ENCODE measurements at regions not wholly inside any gene's neighbourhood (a gene's known extent, or its start where the extent isn't known, plus 50 kb on each side); places are given as distances from the start of the nearest gene placed in this dataset.

DNA sequence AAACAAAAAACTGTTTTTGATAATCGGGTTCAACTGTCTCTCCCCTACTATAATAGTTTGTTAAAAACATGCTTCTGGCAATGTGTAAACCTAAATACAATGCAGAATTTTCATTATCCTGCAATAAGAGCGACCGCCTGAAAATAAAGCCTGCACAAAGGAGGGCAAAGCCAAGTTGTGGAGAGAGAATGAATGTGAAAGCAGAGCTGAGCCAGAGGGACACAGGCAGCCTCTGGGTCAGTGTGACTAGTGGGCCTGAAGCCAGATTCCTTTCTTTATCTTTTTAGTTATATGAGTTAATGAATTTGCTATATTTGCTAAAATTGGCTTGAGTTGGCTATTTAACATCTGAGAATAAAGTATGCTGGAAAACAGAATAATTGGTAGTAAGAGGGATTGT lies 615.2 kb downstream of the PLA2G4A start:
- no peak for ATAC-seq (replicated peaks in 6 of 8)
- H3K4me3 ChIP-seq, result no peak overlapping the region
- no peaks in the 10 kb centered on the region for H3K4me1 ChIP-seq (replicated peaks in 1 of 2)
- WGBS, 10 experiments, result 11 to 88% (median 73%) methylated on average over 1 to 3 of the region's 3 CpGs
- H3K27ac ChIP-seq, result no peak overlapping the region
- in situ Hi-C loops (cut with MboI; ENCODE audit: low pct_unique_long_range_greater_than_20kb in 2 of 9, low sequenced_read_pairs in 9 of 9, unreplicated experiment in 9 of 9), result no loop called here

DNA sequence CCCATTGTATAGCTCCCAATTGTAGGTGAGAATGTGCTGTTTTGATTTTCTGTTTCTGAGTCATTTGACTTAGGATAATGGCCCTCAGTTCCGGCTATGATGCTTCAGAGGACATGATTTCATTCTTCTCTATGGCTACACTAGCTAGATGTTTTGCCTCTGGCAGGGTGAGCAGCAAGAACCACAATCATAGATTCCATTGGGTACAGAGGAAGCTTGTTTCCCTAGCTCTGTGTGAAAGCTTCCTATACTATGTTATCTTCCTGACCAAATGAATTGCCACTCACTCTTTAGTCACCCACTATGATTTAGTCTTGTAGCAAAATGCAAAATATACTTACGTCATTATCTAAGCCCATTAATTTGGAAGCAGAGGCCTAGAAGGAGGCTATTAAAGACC lies 616.3 kb downstream of the PLA2G4A start:
- WGBS, 10 experiments, result 0 to 100% (median 96%) methylated on average over 1 to 2 of the region's 2 CpGs; no CpG with 5 or more reads in 4 of the 10 experiments
- no peak for ATAC-seq (replicated peaks in 6 of 8)

DNA sequence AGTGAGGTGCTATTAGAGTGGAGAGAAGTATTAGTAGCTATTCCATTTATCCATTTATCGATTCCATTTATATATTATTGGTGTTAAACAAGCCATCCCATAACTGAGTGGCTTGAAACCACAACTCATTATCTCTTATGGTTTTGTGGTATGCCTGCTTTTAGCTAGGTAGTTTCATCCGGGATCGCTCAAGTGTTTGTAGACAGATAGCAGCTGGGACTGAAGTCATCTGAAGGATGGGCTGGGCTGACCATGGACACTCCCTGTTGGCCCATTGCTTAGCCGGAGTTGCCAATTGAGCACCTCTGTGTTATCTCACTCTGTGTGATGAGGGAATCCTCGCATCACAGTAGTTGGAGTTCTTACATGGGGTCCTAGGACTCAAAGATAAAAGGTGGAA lies 622.5 kb downstream of the PLA2G4A start:
- no peak for ATAC-seq (replicated peaks in 6 of 8)
- H3K27ac ChIP-seq, result no peak overlapping the region
- in situ Hi-C loops (cut with MboI; ENCODE audit: low pct_unique_long_range_greater_than_20kb in 2 of 9, low sequenced_read_pairs in 9 of 9, unreplicated experiment in 9 of 9), result no loop called here
- WGBS, 10 experiments, result 36 to 100% (median 93%) methylated on average over 1 to 5 of the region's 5 CpGs; no CpG with 5 or more reads in 1 of the 10 experiments
- H3K4me3 ChIP-seq, result no peak overlapping the region
- H3K4me1 ChIP-seq (replicated peaks in 1 of 2), result peaks cover 5 to 10% of the 10 kb centered on the region in 2 donors

More for the DNA sequence above, 616.3 kb downstream of the PLA2G4A start:
- H3K27ac ChIP-seq, result no peak overlapping the region
- no peak overlapping the region for H3K4me3 ChIP-seq
- in situ Hi-C loops (cut with MboI; ENCODE audit: low pct_unique_long_range_greater_than_20kb in 2 of 9, low sequenced_read_pairs in 9 of 9, unreplicated experiment in 9 of 9), result no loop called here
- H3K4me1 ChIP-seq (replicated peaks in 1 of 2), result peaks cover 0 to under 1% of the 10 kb centered on the region in 2 donors

DNA sequence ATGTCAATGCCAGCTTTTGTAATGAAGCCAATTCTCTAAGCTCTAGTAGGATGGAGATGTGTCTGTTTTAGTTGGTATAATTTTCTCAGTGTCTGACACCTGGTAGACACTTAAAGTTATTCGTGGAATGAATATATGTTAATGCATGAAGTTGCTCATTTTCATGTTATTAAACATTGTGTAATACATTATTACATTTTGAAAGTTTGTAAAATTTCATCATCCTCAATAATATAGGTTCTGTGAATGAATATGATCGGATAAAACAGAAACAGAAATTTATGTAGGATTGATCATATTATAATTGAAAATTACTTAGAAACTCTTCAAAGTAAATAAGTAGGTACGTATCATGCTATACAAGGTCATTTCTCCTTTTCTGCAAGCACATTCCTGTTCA lies 625.3 kb downstream of the PLA2G4A start:
- 59 to 100% (median 89%) methylated on average over 2 to 3 of the region's 3 CpGs for WGBS, 10 experiments
- in situ Hi-C loops (cut with MboI; ENCODE audit: low pct_unique_long_range_greater_than_20kb in 2 of 9, low sequenced_read_pairs in 9 of 9, unreplicated experiment in 9 of 9), result no loop called here
- Histone ChIP-seq H3K27ac (no peak overlapping the region), H3K4me1 (replicated peaks in 1 of 2) (peaks cover 9 to 17% of the 10 kb centered on the region in 2 donors), H3K4me3 (no peak overlapping the region)
- no peak for ATAC-seq (replicated peaks in 6 of 8)

DNA sequence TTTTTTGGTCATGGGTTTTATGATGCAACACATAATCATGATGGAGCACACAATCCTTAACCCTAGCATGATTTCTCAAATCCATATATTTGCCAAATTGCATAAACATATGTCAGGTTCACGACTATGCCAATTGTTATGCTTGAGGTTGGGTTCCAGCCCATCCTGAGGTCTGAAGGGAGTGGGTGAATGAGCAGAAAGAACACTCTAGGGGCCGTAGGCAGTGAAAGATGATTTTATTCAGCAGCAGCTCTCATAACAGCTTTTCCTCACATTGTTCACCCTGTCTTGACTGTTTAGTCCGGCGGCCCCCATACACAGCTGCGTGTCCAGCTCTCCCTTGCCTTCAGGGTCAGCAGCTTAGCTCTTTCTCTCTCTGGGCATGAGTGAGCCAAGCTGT lies 627.7 kb downstream of the PLA2G4A start:
- Histone ChIP-seq H3K4me1 (replicated peaks in 1 of 2) (peaks cover 9 to 12% of the 10 kb centered on the region in 2 donors), H3K4me3 (no peak overlapping the region), H3K27ac (no peak overlapping the region)
- ATAC-seq (replicated peaks in 6 of 8), result peak in 4 of 8 experiments; percentile 35 to 72 (median 50)
- in situ Hi-C loops (cut with MboI; ENCODE audit: low pct_unique_long_range_greater_than_20kb in 2 of 9, low sequenced_read_pairs in 9 of 9, unreplicated experiment in 9 of 9), result no loop called here
- 0 to 100% (median 80%) methylated on average over 1 to 5 of the region's 5 CpGs; no CpG with 5 or more reads in 1 of the 10 experiments for WGBS, 10 experiments

DNA sequence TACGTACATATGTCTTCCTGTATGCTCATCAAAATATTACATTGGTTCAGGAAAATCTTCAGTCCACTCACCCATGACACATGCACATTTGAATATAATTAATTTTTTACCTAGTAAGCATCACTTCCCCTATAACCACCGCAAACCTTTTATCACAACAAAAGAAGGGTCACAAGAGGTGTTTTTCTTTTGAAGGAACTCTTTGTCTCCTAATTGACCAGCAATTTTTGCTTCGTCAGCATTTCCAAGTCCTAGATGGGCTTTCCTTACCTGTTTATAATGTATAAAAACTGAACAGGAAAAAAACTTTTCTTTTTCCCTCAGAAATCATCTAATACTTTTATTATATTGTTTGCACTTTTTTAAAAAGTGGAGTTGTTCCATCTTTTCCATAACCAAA lies 631.3 kb downstream of the PLA2G4A start:
- 38 to 79% (median 69%) methylated on average over 2 to 3 of the region's 3 CpGs for WGBS, 10 experiments
- Histone ChIP-seq H3K4me1 (replicated peaks in 1 of 2) (peaks cover 4 to 8% of the 10 kb centered on the region in 2 donors), H3K27ac (no peak overlapping the region), H3K4me3 (no peak overlapping the region)
- in situ Hi-C loops (cut with MboI; ENCODE audit: low pct_unique_long_range_greater_than_20kb in 2 of 9, low sequenced_read_pairs in 9 of 9, unreplicated experiment in 9 of 9), result no loop called here
- no peak for ATAC-seq (replicated peaks in 6 of 8)

DNA sequence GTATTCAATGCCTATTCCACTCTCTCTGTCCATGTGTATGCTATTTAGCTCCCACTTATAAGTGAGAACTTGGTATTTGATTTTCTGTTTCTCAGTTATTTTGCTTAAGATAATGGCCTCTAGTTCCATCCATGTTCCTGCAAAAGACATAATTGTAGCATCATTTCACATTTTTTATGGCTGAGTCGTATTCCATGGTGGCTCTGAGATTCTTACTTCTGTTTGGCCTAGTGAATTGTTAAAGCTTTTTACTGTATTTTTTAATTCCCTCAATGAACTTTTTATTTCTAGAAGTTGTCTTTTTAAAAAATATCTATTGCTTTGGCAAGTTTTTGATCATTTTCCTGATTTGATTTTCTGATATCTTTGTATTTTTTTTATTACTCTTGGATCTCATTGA lies 635.6 kb downstream of the PLA2G4A start:
- WGBS, 10 experiments, result 44 to 100% (median 84%) methylated on average over 1 of the region's 1 CpG

DNA sequence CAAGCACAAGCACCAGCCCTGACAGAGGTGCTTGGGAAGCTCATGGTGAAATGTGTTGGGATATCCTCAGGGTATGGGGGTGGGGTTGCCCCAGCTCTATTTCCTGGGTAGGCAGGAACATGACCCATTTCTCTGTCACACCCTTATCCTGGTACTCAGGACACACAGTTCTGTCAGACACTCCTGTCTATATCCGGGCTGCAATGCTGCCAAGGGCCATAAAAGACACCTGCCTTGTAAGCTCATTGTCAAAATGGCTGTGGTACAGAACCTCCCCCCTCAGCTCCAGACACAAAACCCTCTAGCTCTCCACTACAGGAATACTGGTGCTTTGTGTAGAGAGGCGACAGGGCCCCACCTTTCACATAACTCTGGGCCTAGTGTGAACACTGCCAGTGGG lies 636.7 kb downstream of the PLA2G4A start:
- 0 to 100% (median 0%) methylated on average over 1 of the region's 2 CpGs; no CpG with 5 or more reads in 7 of the 10 experiments for WGBS, 10 experiments
- H3K4me1 ChIP-seq (replicated peaks in 1 of 2), result no peaks in the 10 kb centered on the region
- in situ Hi-C loops (cut with MboI; ENCODE audit: low pct_unique_long_range_greater_than_20kb in 2 of 9, low sequenced_read_pairs in 9 of 9, unreplicated experiment in 9 of 9), result no loop called here
- no peak overlapping the region for H3K27ac ChIP-seq
- ATAC-seq (replicated peaks in 6 of 8), result no peak
- H3K4me3 ChIP-seq, result no peak overlapping the region

More for the DNA sequence above, 635.6 kb downstream of the PLA2G4A start:
- no peak for ATAC-seq (replicated peaks in 6 of 8)
- Histone ChIP-seq H3K4me3 (no peak overlapping the region), H3K4me1 (replicated peaks in 1 of 2) (no peaks in the 10 kb centered on the region), H3K27ac (no peak overlapping the region)
- in situ Hi-C loops (cut with MboI; ENCODE audit: low pct_unique_long_range_greater_than_20kb in 2 of 9, low sequenced_read_pairs in 9 of 9, unreplicated experiment in 9 of 9), result no loop called here

DNA sequence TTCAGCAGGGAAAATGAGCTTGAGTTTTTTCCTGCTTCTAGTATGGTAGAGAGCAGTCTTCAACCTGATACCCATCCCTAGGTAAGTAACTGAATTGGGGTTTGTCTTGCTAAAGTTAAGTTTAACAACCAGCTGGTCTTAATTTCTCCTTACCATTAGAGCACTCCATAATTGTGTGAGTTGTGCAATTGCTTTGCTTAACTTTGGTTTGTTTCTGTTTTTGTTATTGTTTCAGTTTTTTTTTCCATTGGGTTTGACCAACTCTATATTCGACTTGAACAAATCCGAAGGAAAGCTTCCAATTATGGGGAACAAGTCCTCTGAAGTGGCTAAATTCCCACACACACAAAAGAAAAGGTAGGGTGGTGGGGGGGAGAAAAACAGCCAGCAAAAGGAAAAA lies 641.1 kb downstream of the PLA2G4A start:
- no peak for ATAC-seq (replicated peaks in 6 of 8)
- WGBS, 10 experiments, result 31 to 100% (median 51%) methylated on average over 1 to 2 of the region's 2 CpGs; no CpG with 5 or more reads in 1 of the 10 experiments
- in situ Hi-C loops (cut with MboI; ENCODE audit: low pct_unique_long_range_greater_than_20kb in 2 of 9, low sequenced_read_pairs in 9 of 9, unreplicated experiment in 9 of 9), result no loop called here
- H3K4me1 ChIP-seq (replicated peaks in 1 of 2), result peaks cover 0 to 6% of the 10 kb centered on the region in 2 donors
- no peak overlapping the region for H3K27ac ChIP-seq
- H3K4me3 ChIP-seq, result no peak overlapping the region

DNA sequence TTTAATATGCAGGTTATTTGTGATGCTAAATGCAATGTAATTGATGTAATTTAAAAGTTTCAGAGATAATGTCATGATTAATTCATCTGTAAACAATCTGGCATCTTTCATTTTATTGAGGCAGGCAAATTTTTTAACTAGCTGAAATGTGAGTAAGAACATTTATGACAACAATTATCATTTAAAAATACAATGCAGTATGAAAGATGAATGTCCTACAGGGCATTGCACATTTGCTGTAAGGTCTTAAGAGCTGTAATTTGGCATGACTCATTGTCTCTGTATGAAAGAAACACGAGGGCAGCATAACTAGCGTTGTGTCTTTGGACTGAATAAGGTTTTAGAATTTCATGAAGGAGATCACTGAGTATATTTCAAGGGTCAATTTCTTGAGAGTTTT lies 642.8 kb downstream of the PLA2G4A start:
- peaks cover 0 to 6% of the 10 kb centered on the region in 2 donors for H3K4me1 ChIP-seq (replicated peaks in 1 of 2)
- in situ Hi-C loops (cut with MboI; ENCODE audit: low pct_unique_long_range_greater_than_20kb in 2 of 9, low sequenced_read_pairs in 9 of 9, unreplicated experiment in 9 of 9), result no loop called here
- no peak overlapping the region for H3K4me3 ChIP-seq
- H3K27ac ChIP-seq, result no peak overlapping the region
- ATAC-seq (replicated peaks in 6 of 8), result peak; percentile 42 to 92 (median 60)
- 0 to 80% (median 54%) methylated on average over 1 to 2 of the region's 2 CpGs; no CpG with 5 or more reads in 2 of the 10 experiments for WGBS, 10 experiments

DNA sequence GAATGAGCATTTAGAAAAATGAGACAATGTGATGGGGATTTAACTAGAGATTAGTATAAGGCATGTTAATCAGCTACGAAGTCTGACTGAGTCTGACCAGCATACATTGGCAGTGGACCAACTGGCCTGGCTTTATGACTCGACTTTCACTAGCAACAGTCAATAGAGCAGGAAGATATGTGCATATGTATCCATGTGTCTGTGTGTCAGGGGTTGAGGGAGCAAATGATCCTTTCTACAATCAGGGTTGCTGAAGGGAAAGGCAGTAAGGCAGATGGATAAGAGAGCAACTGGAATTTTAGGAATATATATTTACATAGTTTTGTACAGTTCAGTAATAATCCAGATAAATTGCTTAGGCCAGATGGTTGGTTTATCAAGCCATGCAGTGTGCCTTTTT lies 645.6 kb downstream of the PLA2G4A start:
- no peak overlapping the region for H3K4me3 ChIP-seq
- H3K27ac ChIP-seq, result no peak overlapping the region
- WGBS, 10 experiments, result 0 to 71% (median 23%) methylated on average over 1 to 2 of the region's 2 CpGs; no CpG with 5 or more reads in 1 of the 10 experiments
- peak in 7 of 8 experiments; percentile 45 to 94 (median 70) for ATAC-seq (replicated peaks in 6 of 8)
- H3K4me1 ChIP-seq (replicated peaks in 1 of 2), result peaks cover 7 to 17% of the 10 kb centered on the region in 2 donors
- in situ Hi-C loops (cut with MboI; ENCODE audit: low pct_unique_long_range_greater_than_20kb in 2 of 9, low sequenced_read_pairs in 9 of 9, unreplicated experiment in 9 of 9), result no loop called here

DNA sequence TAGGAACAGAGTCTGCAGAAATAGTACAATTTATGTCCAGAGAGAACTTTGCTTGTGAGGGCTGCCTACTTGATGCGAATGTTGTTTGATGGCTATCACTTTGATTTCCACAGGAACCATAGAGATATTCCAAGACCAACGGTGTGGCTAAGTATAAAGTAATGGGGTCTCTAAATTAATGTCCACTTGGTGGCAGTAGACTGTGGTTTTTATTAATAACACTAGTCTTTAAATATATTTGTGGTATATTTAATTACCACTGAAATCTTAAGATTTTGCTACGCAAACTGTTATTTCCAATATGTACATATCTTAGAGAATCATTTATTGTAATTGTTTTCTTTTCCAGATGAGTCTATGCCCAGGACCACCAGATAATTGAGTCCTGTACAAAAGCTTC lies 647.9 kb downstream of the PLA2G4A start:
- Histone ChIP-seq H3K27ac (no peak overlapping the region), H3K4me3 (no peak overlapping the region), H3K4me1 (replicated peaks in 1 of 2) (peaks cover 7 to 21% of the 10 kb centered on the region in 2 donors)
- WGBS, 10 experiments, result 0 to 100% (median 83%) methylated on average over 2 to 3 of the region's 3 CpGs
- ATAC-seq (replicated peaks in 6 of 8), result peak in 2 of 8 experiments; percentile 6 to 53
- in situ Hi-C loops (cut with MboI; ENCODE audit: low pct_unique_long_range_greater_than_20kb in 2 of 9, low sequenced_read_pairs in 9 of 9, unreplicated experiment in 9 of 9), result no loop called here

DNA sequence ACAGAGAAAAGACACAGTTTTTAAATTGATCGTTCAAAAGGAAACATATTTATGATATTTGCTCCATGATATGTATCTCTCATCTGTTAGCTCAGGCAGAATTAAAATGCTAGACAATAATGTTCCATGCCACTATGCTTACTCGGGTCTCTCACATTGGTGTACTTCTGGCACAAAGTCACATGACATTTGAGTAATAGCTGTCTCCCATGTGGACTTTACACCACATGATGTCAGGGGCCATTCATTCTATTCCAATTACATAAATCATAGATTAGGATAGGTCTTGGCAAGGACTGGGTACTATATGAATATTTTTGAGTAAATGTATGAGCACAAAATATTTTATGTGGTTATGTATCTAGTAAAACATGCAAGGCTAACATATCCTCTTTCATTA lies 648.4 kb downstream of the PLA2G4A start:
- 17 to 100% (median 90%) methylated on average over 1 to 2 of the region's 2 CpGs for WGBS, 10 experiments

DNA sequence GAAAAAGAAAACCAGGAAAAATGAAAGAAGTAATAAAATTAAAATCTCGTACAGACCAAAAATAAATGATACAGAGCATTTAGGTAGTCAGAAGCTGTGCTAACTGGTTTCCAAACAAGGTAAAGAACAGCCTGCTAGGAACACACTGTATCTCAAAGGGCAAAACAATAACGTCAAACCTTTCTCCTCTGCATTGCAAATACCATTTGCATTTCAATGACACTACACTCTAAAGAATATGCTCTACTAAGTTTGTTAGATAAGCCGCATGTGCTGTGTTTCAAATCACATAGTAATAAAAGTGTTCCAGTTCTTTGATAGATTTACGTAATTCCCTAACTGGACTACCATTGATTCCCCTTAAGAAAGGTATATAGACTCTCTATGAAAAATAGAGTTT lies 648.8 kb downstream of the PLA2G4A start:
- H3K27ac ChIP-seq, result no peak overlapping the region
- peak; percentile 18 to 85 (median 71) for ATAC-seq (replicated peaks in 6 of 8)
- in situ Hi-C loops (cut with MboI; ENCODE audit: low pct_unique_long_range_greater_than_20kb in 2 of 9, low sequenced_read_pairs in 9 of 9, unreplicated experiment in 9 of 9), result no loop called here
- H3K4me1 ChIP-seq (replicated peaks in 1 of 2), result peaks cover 7 to 21% of the 10 kb centered on the region in 2 donors
- no peak overlapping the region for H3K4me3 ChIP-seq
- 38 to 88% (median 47%) methylated on average over 3 to 4 of the region's 4 CpGs for WGBS, 10 experiments

More for the DNA sequence above, 648.4 kb downstream of the PLA2G4A start:
- in situ Hi-C loops (cut with MboI; ENCODE audit: low pct_unique_long_range_greater_than_20kb in 2 of 9, low sequenced_read_pairs in 9 of 9, unreplicated experiment in 9 of 9), result no loop called here
- peaks cover 7 to 21% of the 10 kb centered on the region in 2 donors for H3K4me1 ChIP-seq (replicated peaks in 1 of 2)
- ATAC-seq (replicated peaks in 6 of 8), result peak; percentile 36 to 84 (median 68)
- H3K4me3 ChIP-seq, result no peak overlapping the region
- no peak overlapping the region for H3K27ac ChIP-seq

Measured in motor neuron (in vitro differentiated cells).